22Rv1 (cell line): ENCODE measurements at regions not wholly inside any gene's neighbourhood (a gene's known extent, or its start where the extent isn't known, plus 50 kb on each side); places are given as distances from the start of the nearest gene placed in this dataset.

ENCODE experiments used
- H3K27ac ChIP-seq: fragments of 450-650 bp; 2 replicates; pipeline ENCODE4 v1.5.1; 2017
- ZFX ChIP-seq: fragments of 450-650 bp; IDR thresholded peaks from 2 replicates; pipeline ENCODE4 v1.6.1; 2017; ENCODE audit warnings: antibody characterized with exemption, borderline replicate concordance
- TF ChIP-seq, protein P1 (sequence below): fragments of 450-650 bp; IDR thresholded peaks from 2 replicates; pipeline ENCODE4 v1.5.1; 2017; ENCODE audit warnings: mild to moderate bottlenecking

DNA sequence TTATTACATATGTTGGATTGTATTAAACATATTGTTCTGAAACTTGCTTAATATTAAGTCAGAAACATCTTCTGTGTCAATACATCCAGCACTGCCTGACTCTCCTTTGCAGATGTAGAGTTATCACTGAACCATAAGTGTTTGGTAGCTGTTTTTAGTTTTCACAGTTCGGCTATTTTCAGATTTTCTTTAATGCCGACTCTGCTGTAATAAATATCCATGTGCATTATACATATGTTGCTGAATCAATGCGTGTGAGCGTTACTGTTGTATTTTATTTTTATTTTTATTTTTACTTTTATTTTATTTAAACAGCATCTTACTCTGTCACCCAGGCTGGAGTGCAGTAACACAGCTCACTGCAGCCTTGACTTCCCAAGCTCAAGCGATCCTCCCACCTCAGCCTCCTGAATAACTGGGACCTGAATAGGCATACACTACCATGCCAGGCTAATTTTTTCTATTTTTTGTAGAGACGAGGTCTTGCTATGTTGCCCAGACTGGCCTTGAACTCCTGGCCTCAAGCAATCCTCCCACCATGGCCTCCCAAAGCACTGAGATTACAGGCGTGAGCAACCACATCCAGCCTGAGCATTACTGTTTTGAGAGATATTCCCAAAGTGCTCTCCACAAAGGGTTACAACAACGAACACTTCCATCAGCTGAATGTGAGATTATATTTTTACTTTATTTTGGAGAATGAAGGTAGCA is 50.7 kb upstream of the NOCT start:
- TF ChIP-seq, protein P1, sequence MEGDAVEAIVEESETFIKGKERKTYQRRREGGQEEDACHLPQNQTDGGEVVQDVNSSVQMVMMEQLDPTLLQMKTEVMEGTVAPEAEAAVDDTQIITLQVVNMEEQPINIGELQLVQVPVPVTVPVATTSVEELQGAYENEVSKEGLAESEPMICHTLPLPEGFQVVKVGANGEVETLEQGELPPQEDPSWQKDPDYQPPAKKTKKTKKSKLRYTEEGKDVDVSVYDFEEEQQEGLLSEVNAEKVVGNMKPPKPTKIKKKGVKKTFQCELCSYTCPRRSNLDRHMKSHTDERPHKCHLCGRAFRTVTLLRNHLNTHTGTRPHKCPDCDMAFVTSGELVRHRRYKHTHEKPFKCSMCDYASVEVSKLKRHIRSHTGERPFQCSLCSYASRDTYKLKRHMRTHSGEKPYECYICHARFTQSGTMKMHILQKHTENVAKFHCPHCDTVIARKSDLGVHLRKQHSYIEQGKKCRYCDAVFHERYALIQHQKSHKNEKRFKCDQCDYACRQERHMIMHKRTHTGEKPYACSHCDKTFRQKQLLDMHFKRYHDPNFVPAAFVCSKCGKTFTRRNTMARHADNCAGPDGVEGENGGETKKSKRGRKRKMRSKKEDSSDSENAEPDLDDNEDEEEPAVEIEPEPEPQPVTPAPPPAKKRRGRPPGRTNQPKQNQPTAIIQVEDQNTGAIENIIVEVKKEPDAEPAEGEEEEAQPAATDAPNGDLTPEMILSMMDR = no peak
- no peak for TF ChIP-seq ZFX
- no peak overlapping the region for H3K27ac ChIP-seq

DNA sequence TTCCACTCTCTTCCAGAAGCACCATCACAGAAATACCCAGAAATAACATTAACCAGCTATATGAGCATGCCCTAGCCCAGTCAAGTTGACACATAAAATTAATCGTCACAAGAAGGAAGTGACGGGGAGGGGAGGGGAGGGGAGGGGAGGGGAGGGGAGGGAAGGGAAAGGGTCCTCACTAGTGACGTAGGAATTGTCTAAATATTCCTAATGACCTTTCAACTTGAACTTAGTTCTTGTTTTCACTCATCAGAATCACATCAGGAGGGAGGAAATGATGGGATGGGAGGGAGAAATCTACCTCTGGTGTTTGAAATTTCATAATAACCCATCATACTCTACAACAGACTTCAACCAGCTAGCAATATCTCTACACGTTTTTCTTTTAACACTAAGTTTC is 52.2 kb upstream of the NOCT start:
- TF ChIP-seq ZFX = no peak
- TF ChIP-seq, protein P1 = no peak
- no peak overlapping the region for H3K27ac ChIP-seq

DNA sequence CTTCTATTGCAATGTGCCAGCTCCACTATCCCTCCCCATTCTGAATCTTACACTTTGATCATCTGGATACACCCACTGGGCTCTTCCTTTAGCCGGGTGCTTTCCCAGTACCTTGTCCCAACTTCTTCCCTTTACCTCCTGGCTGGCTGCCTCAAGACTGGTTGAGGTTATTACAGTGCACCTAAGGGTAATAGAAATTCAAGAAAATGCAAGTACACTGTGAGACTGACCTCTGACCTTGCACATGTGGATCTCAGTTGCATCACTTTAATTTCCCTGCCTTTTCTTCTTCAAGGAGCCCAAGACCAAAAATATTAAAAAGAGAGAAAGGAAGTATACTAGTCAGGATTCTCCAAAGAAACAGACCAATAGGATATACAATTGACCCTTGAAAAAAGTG is 53.9 kb upstream of the NOCT start:
- no peak for TF ChIP-seq ZFX
- TF ChIP-seq, protein P1 = no peak
- no peak overlapping the region for H3K27ac ChIP-seq

DNA sequence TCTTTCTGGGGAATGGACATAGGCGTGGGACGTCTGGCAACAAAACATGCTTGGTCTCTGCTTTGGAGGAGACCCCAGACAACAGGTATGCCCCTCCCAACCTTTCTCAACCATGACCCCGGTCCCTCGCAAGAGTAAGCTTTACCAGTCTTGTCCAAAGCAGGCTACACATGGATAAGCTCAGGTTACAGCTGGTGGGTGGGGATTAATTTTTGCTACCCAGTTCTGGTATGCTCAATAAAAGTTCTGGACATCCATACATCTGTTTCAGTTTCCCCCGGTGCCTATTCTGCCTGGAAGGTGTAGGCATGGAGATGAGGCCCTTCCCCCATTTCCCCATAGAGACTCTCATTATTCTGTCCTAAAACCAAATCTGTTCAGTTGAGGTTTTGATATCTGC is 54.5 kb upstream of the NOCT start:
- H3K27ac ChIP-seq = no peak overlapping the region

DNA sequence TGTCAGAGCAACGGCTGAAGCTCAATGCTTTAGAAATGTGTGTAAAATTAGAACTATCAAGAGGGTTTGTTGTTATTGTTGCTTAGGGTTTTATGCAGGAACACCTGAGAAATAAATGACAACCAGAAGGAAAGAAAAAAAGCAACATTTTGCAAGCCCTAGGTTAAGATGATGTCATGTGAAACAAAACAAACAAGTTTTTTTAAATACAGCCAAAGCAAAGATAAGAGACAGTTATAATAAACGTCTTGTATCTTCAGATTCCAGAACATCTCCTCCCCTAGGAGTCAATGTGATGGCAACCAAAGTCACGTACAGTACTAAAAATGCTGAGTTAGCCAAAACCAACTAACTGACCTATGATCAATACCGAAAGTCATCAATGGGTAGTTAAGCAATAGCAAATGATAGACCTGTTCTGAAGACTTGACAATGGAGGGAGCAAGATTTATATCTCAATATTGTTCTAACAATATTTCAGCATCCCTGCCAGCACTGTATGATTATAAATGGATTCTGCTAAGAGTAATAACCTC is 55.3 kb upstream of the NOCT start:
- H3K27ac ChIP-seq = no peak overlapping the region
- TF ChIP-seq, protein P1 = no peak
- TF ChIP-seq ZFX = no peak

More for the DNA sequence above, 54.5 kb upstream of the NOCT start:
- TF ChIP-seq ZFX = no peak
- TF ChIP-seq, protein P1 = no peak

DNA sequence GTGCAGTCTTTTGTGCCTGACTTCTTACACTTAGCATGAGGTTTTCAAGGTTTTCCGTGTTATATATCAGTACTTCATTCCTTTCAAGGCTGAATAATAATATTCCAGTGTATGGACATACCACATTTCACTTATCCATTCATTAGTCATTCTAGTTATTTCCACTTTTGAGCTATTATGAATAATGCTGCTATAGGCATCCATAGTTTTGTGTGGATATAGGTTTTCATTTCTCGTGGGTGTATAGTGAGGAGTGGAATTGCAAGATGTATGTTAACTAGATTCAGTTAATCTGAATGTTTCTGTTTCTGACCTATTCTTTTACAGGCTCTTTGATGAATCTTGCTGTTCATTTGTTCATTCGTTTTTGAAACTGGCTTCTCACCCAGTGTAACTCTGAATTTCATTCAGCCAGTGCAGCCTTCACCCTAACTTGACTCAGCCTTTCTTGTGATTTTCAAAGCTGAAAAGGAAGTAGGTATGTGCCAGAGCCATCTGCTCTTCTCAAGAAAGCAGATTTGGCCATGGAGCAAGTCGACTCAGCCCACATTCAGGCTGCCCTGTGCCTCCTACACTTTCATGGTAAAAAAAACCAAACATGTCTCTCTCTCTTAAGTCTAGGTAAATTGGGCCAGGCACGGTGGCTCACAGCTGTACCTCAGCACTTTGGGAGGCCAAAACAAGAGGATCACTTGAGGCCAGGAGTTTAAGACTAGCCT is 56.3 kb upstream of the NOCT start:
- TF ChIP-seq, protein P1 = no peak
- TF ChIP-seq ZFX = no peak
- H3K27ac ChIP-seq = no peak overlapping the region

DNA sequence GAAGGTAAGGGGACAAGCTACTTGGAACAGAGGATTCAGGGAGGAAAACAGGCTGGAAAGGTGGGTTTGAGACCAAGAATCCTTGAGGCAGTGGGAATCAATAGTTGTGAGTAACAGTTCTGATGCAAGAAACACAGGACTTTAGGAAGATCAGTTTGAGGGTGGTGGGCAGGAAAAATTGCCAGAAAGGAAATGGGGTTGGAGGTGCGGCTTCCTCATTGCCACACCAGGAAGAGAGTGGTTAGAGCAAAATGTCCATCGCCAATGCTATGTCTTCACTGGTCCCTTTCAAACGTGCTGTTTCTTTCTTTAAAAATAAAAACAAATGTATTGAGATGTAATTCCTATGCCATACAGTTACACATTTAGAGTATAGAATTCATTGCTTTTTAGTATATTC is 57.1 kb upstream of the NOCT start:
- H3K27ac ChIP-seq = no peak overlapping the region
- TF ChIP-seq ZFX = no peak
- TF ChIP-seq, protein P1 = no peak
